K562 (cell line): ENCODE measurements at regions not wholly inside any gene's neighbourhood (a gene's known extent, or its start where the extent isn't known, plus 50 kb on each side); places are given as distances from the start of the nearest gene placed in this dataset.

Experiments used
- ATAC-seq: fragments of 200-7000 bp; cut with Tn5 transposase; 3 replicates; pipeline ENCODE4 v1.9.1; 2020; ENCODE audit warnings: moderate library complexity
- BruUV-seq: library from RNA; stranded (reverse); fragments of 400-500 nt; replicated peaks from 2 replicates; lab custom pipeline; 2021; lab: Mats Ljungman, UMichigan
- CTCF ChIA-PET: fragments of 300-600 bp; formaldehyde crosslinking; extraction: SDS; loops from one replicate; lab custom pipeline; 2021; ENCODE audit warnings: low intra/inter-chr PET ratio; lab: Yijun Ruan, JAX
- POLR2A ChIA-PET: fragments of 300-600, 350-650 bp; sonication (Branson Sonifier 250); formaldehyde crosslinking; extraction: SDS; loops from one replicate; lab custom pipeline; 2021; ENCODE audit warnings: antibody characterized with exemption, inconsistent platforms; lab: Yijun Ruan, JAX
- DNase-seq, 4 experiments: peaks; one replicate each; pipeline versions ENCODE4 v3.0.0 to v3.0.0-alpha.2; 2011 to 2018; ENCODE audit warnings: low spot score in 3 of 4, mixed read lengths in 3 of 4; ENCODE audit errors: extremely low read depth in 1 of 4
- FAIRE-seq: peaks from 2 replicates; lab custom pipeline; 2011; peaks lifted over from hg19 to GRCh38; lab: Jason Lieb, UNC
- H2AFZ ChIP-seq: 2 replicates; pipeline ENCODE4 v1.6.0; 2011; ENCODE audit warnings: low read depth, low read length, control low read depth, inconsistent platforms
- H3K27ac ChIP-seq: fragments of 200-600 bp; 3 replicates; pipeline ENCODE4 v1.8.0; 2011; ENCODE audit warnings: low read depth, mild to moderate bottlenecking, control low read depth, inconsistent platforms, low read length, moderate library complexity, mixed read lengths; ENCODE audit errors: extremely low read depth
- H3K27me3 ChIP-seq, 2 experiments: fragments of 300-600 bp in 1 of 2; 2 replicates in 1 of 2; 3 replicates in 1 of 2; pipeline versions ENCODE4 v1.6.0 to v1.8.0; 2011; ENCODE audit warnings: inconsistent platforms in 2 of 2, low read length in 2 of 2, mild to moderate bottlenecking in 1 of 2, mixed read lengths in 1 of 2, moderate library complexity in 1 of 2; ENCODE audit not compliant: control insufficient read depth in 2 of 2, insufficient read depth in 2 of 2
- H3K36me3 ChIP-seq: fragments of 300-600 bp; 3 replicates; pipeline ENCODE4 v1.8.0; 2011; ENCODE audit warnings: mild to moderate bottlenecking, low read length, inconsistent platforms; ENCODE audit not compliant: control insufficient read depth, insufficient read depth
- H3K4me1 ChIP-seq, 2 experiments: fragments of 200-600 bp in 1 of 2; replicated peaks in 1 of 2; 2 replicates in 1 of 2; 3 replicates in 1 of 2; pipeline versions ENCODE4 v1.5.1 to v1.8.0; 2011; ENCODE audit warnings: inconsistent platforms in 2 of 2, low read length in 2 of 2, mild to moderate bottlenecking in 1 of 2, mixed read lengths in 1 of 2, moderate library complexity in 1 of 2; ENCODE audit not compliant: control insufficient read depth in 2 of 2, insufficient read depth in 2 of 2
- H3K4me2 ChIP-seq: 2 replicates; pipeline ENCODE4 v1.6.1; 2011; ENCODE audit warnings: low read length, control low read depth, inconsistent platforms, mixed read lengths; ENCODE audit not compliant: insufficient read depth
- H3K4me3 ChIP-seq: fragments of 200-600 bp; sonication (generic), shearing (Covaris generic); 2 replicates; pipeline ENCODE4 v1.5.1; 2016; ENCODE audit warnings: control low read depth, inconsistent platforms
- H3K79me2 ChIP-seq: fragments of 200-600 bp; 3 replicates; pipeline ENCODE4 v1.8.0; 2011; ENCODE audit warnings: low read length, inconsistent platforms; ENCODE audit not compliant: control insufficient read depth, insufficient read depth
- H3K9ac ChIP-seq, 2 experiments: 2 replicates each; pipeline versions ENCODE4 v1.6.0 to v1.6.1; 2011; ENCODE audit warnings: low read depth in 2 of 2, low read length in 2 of 2, control low read depth in 1 of 2, inconsistent platforms in 1 of 2, mild to moderate bottlenecking in 1 of 2, mixed read lengths in 1 of 2; ENCODE audit not compliant: insufficient read depth in 1 of 2
- H3K9me1 ChIP-seq: one replicate; pipeline ENCODE4 v1.6.0; 2011; ENCODE audit warnings: inconsistent platforms, mild to moderate bottlenecking, low read length, moderate library complexity; ENCODE audit not compliant: control insufficient read depth, insufficient read depth
- H3K9me3 ChIP-seq: replicated peaks from 2 replicates; pipeline ENCODE4 v1.5.1; 2011; ENCODE audit warnings: low read depth, low read length, inconsistent platforms; ENCODE audit not compliant: control insufficient read depth, insufficient read depth
- H4K20me1 ChIP-seq: replicated peaks from 2 replicates; pipeline ENCODE4 v1.6.1; 2011; ENCODE audit warnings: low read length, inconsistent platforms, mixed read lengths; ENCODE audit not compliant: control insufficient read depth, insufficient read depth
- ARID2 ChIP-seq: fragments of 450-650 bp; IDR thresholded peaks from 2 replicates; pipeline ENCODE4 v1.6.1; 2017; ENCODE audit warnings: antibody characterized with exemption, mild to moderate bottlenecking
- CREM ChIP-seq: IDR thresholded peaks from 2 replicates; pipeline ENCODE4 v1.6.1; 2014; ENCODE audit warnings: antibody characterized with exemption, low read depth
- E2F4 ChIP-seq: sonication (generic); formaldehyde crosslinking; IDR thresholded peaks from 2 replicates; pipeline ENCODE4 v1.8.0; 2022; ENCODE audit warnings: mild to moderate bottlenecking, low read depth, missing genetic modification reagents
- KAT8 ChIP-seq: fragments of 450-650 bp; IDR thresholded peaks from 2 replicates; pipeline ENCODE4 v1.6.1; 2016; ENCODE audit warnings: low read depth, mild to moderate bottlenecking
- NFE2L1 ChIP-seq: fragments of 450-650 bp; IDR thresholded peaks from 2 replicates; pipeline ENCODE4 v1.6.1; 2016; ENCODE audit warnings: missing genetic modification characterization, low read depth, mild to moderate bottlenecking, missing compliant biosample characterization, moderate library complexity, borderline replicate concordance
- NFIC ChIP-seq: fragments of 450-650 bp; IDR thresholded peaks from 2 replicates; pipeline ENCODE4 v1.6.1; 2017; ENCODE audit warnings: mild to moderate bottlenecking, inconsistent platforms
- PHTF2 ChIP-seq: fragments of 250-450 bp; sonication (Bioruptor Pico); IDR thresholded peaks from 2 replicates; pipeline ENCODE4 v1.5.0; 2021; ENCODE audit warnings: mild to moderate bottlenecking
- RBM34 ChIP-seq: fragments of 200-400 bp; formaldehyde crosslinking; IDR thresholded peaks from 2 replicates; pipeline ENCODE4 v1.6.1; 2018; ENCODE audit warnings: low read length, borderline replicate concordance; ENCODE audit not compliant: insufficient read depth
- SNRNP70 ChIP-seq: fragments of 200-400 bp; formaldehyde crosslinking; optimal IDR thresholded peaks from 2 replicates; pipeline ENCODE3; 2017; ENCODE audit warnings: low read depth, low read length
- TCF7L2 ChIP-seq: fragments of 150-350 bp; IDR thresholded peaks from 2 replicates; pipeline ENCODE4 v1.6.1; 2016; ENCODE audit warnings: low read depth, mild to moderate bottlenecking, low read length, moderate library complexity
- TSC22D4 ChIP-seq: fragments of 450-650 bp; IDR thresholded peaks from 2 replicates; pipeline ENCODE4 v1.6.1; 2016; ENCODE audit warnings: missing genetic modification characterization, missing biosample characterization, control low read depth
- ZNF324 ChIP-seq: fragments of 250-450 bp; sonication (Bioruptor Pico); IDR thresholded peaks from 2 replicates; pipeline ENCODE4 v1.4.0; 2020; ENCODE audit warnings: mild to moderate bottlenecking
- ZNF449 ChIP-seq: fragments of 250-450 bp; sonication (Bioruptor Pico); IDR thresholded peaks from 2 replicates; pipeline ENCODE4 v1.8.0; 2022; ENCODE audit warnings: moderate library complexity, mild to moderate bottlenecking, inconsistent platforms
- ZNF57 ChIP-seq: fragments of 450-650 bp; formaldehyde crosslinking; IDR thresholded peaks from 2 replicates; pipeline ENCODE4 v1.4.0; 2020; ENCODE audit warnings: mild to moderate bottlenecking, moderate library complexity
- ZNF79 ChIP-seq: fragments of 250-450 bp; sonication (Bioruptor Pico); IDR thresholded peaks from 2 replicates; pipeline ENCODE4 v1.4.0; 2020; ENCODE audit warnings: low read depth, mild to moderate bottlenecking, moderate library complexity
- WGBS: fragments of 100-300 bp; shearing (Covaris generic); methylation state at CpG from one replicate; pipeline ENCODE4 v1.1.6; 2016; ENCODE audit warnings: low coverage, mixed read lengths; ENCODE audit not compliant: insufficient coverage; ENCODE audit errors: missing lambda C conversion rate; 5-methylcytosine and 5-hydroxymethylcytosine counted together
- in situ Hi-C: fragments of 300-500 bp; cut with MboI; formaldehyde crosslinking; loops from 4 replicates; pipeline ENCODE4 v1.15.0; 2018; ENCODE audit warnings: inconsistent platforms, mixed read lengths
- intact Hi-C: fragments of 100-400 bp; cut with micrococcal nuclease; formaldehyde crosslinking; loops from 2 replicates; pipeline ENCODE4 v1.14.2; 2022
- TF ChIP-seq, protein P1 (sequence below): fragments of 250-450 bp; sonication (Bioruptor Pico); IDR thresholded peaks from 2 replicates; pipeline ENCODE4 v1.5.0; 2021
- TF ChIP-seq, protein P2 (sequence below): sonication (generic); formaldehyde crosslinking; IDR thresholded peaks from 2 replicates; pipeline ENCODE4 v1.8.0; 2022; ENCODE audit warnings: missing genetic modification reagents, mild to moderate bottlenecking, moderate library complexity, borderline replicate concordance
- TF ChIP-seq, protein P3 (sequence below): sonication (generic); IDR thresholded peaks from 2 replicates; pipeline ENCODE4 v1.6.1; 2016

- DNase-seq, result no peak
- no peak for ATAC-seq
- no peak for FAIRE-seq
- ChIA-PET CTCF (no interaction called here), POLR2A (no interaction called here)
- no peaks in the 10 kb centered on the region for H4K20me1 ChIP-seq
- no peak overlapping the region for H3K4me2 ChIP-seq
- H3K27me3 ChIP-seq, result no peaks in the 10 kb centered on the region
- H2AFZ ChIP-seq, result no peak overlapping the region
- in situ Hi-C loops (no loop called here), intact Hi-C loops (no loop called here)
- no TSS peak for BruUV-seq
- H3K27ac ChIP-seq, result no peak overlapping the region
- H3K4me1 ChIP-seq, result no peaks in the 10 kb centered on the region
- H3K4me3 ChIP-seq, result no peak overlapping the region
- no peaks in the 10 kb centered on the region for H3K36me3 ChIP-seq
- H3K9me3 ChIP-seq, result no peaks in the 10 kb centered on the region
- no peak overlapping the region for H3K9ac ChIP-seq
- WGBS, result 0% methylated on average over 4 of the region's 4 CpGs
- no peaks in the 10 kb centered on the region for H3K9me1 ChIP-seq
- H3K79me2 ChIP-seq, result no peaks in the 10 kb centered on the region
- TF ChIP-seq, protein P1, sequence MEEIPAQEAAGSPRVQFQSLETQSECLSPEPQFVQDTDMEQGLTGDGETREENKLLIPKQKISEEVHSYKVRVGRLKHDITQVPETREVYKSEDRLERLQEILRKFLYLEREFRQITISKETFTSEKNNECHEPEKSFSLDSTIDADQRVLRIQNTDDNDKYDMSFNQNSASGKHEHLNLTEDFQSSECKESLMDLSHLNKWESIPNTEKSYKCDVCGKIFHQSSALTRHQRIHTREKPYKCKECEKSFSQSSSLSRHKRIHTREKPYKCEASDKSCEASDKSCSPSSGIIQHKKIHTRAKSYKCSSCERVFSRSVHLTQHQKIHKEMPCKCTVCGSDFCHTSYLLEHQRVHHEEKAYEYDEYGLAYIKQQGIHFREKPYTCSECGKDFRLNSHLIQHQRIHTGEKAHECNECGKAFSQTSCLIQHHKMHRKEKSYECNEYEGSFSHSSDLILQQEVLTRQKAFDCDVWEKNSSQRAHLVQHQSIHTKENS, result no peak
- no peak for TF ChIP-seq ARID2
- TF ChIP-seq TCF7L2, result no peak
- no peak for TF ChIP-seq NFIC
- TF ChIP-seq, protein P2, sequence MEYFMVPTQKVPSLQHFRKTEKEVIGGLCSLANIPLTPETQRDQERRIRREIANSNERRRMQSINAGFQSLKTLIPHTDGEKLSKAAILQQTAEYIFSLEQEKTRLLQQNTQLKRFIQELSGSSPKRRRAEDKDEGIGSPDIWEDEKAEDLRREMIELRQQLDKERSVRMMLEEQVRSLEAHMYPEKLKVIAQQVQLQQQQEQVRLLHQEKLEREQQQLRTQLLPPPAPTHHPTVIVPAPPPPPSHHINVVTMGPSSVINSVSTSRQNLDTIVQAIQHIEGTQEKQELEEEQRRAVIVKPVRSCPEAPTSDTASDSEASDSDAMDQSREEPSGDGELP (CRISPR knock-in tag), result no peak
- TF ChIP-seq, protein P3, sequence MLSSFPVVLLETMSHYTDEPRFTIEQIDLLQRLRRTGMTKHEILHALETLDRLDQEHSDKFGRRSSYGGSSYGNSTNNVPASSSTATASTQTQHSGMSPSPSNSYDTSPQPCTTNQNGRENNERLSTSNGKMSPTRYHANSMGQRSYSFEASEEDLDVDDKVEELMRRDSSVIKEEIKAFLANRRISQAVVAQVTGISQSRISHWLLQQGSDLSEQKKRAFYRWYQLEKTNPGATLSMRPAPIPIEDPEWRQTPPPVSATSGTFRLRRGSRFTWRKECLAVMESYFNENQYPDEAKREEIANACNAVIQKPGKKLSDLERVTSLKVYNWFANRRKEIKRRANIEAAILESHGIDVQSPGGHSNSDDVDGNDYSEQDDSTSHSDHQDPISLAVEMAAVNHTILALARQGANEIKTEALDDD, result no peak
- TF ChIP-seq E2F4 (CRISPR knock-in tag), result no peak
- TF ChIP-seq ZNF449 (CRISPR knock-in tag), result no peak
- no peak for TF ChIP-seq SNRNP70
- TF ChIP-seq RBM34, result no peak
- TF ChIP-seq PHTF2 (CRISPR knock-in tag), result no peak
- TF ChIP-seq ZNF324 (CRISPR knock-in tag), result no peak
- TF ChIP-seq NFE2L1 (tag), result no peak
- no peak for TF ChIP-seq ZNF57 (CRISPR knock-in tag)
- no peak for TF ChIP-seq KAT8
- TF ChIP-seq ZNF79, result no peak
- TF ChIP-seq TSC22D4 (tag), result no peak
- TF ChIP-seq CREM, result no peak
Observed at GRCh38 chr14:98243332-98243731, 1028.7 kb downstream of the BCL11B start.
